NCI-H2107 treated with DMSO at 0.1 percent for 48 hours (cell line): ENCODE measurements at regions not wholly inside any gene's neighbourhood (a gene's known extent, or its start where the extent isn't known, plus 50 kb on each side); places are given as distances from the start of the nearest gene placed in this dataset.

ENCODE experiments used
- DNase-seq: peaks from one replicate; lab custom pipeline; 2025; ENCODE audit not compliant: unreplicated experiment; lab: John Stamatoyannopoulos, UW

DNA sequence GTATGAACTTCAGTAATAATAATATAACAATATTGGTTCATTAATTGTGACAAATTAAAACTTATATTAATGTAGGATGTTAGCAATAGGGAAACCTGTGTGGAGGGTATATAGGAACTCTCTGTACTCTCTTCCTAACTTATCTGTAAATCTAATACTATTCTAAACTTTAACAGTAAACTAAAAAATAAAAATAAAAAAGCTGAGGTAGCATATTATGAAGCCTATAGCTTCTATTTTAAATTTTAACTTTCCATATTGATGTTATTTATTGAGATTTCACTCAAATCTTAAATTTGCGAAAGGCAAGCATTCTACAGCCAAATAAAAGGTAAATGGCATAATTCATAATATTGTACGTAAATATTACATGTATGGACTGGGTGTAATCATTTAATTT lies 326.4 kb downstream of the MEI4 start:
- DNase-seq, result no peak

DNA sequence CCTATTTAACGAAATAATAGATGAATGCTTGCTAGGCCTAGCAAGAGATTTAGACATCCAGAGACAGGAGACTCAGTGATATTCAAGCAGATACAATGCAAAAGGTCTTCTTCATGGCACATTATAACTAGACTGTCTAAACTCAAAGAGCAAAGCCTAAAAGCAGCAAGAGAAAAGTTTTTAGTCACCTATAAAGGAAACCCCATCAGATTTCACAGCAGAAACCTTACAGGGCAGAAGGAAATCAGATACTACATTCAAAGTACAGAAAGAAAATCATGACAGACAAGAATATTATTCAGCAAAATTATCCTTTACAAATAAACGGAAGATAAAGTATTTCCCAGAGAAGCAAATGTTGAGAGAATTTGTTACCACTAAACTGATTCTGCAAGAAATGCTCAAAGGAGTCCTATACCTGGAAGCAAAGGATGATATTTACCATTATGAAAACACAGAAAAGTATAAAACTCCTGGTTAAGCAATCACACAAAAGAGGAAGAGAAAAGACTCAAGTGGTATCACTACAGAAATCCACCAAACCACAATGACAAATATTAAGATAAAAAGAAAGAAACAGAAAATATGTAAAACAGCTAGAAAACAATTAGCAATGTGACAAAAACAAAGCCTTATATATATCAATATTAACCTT lies 333.7 kb downstream of the MEI4 start:
- DNase-seq, result no peak

DNA sequence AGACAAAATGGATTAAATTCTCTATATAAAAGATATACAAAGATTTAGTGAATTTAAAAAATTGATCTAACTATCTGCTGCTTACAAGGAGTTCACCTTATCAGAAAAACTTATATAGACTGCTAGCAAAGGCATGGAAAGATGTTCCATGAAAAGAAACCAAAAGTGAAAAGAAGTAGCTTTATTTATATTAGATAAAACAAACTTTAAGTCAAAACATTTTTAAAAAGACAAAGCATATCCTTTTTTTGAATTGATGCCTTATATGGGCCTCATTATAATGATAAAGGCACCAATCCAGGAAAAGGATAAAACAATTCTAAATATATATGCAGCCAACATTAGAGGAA lies 334.2 kb downstream of the MEI4 start:
- DNase-seq, result no peak

DNA sequence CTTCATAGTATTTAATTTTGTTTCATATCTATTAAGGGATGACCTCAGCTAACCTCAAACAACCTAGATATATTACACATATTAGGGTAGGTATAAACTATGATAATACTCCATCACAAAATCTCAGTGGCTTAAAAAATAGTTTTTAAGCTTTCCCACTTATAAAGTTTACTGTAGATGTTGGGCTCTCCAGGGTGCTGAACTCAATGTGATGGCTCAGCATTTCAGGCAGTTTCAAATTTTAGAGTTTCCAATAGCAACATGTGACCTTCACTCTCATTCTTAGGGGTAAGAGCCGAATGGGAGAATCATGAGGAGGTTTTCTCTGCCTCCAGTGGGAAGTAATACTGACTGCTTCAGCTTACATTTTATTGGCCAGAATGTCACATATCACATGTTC lies 357.3 kb downstream of the MEI4 start:
- no peak for DNase-seq

DNA sequence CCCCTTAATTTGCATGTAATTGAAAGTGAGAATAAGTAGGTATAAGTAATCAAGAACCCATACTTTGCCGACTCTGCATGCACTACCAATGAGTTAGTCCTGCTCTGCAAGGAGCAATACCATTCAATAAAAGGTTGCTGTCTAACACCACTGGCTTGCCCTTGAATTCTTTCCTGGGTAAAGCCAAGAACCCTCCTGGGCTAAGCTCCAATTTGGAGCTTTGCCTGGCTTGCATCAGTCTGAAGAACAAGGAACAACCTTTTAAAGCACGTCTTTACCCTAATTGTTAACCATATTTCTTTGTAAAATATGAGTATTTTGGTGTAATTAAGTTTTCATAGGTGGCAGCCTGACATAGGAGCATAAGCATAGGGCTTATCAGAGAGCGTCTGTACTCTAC lies 367.7 kb downstream of the MEI4 start:
- no peak for DNase-seq

DNA sequence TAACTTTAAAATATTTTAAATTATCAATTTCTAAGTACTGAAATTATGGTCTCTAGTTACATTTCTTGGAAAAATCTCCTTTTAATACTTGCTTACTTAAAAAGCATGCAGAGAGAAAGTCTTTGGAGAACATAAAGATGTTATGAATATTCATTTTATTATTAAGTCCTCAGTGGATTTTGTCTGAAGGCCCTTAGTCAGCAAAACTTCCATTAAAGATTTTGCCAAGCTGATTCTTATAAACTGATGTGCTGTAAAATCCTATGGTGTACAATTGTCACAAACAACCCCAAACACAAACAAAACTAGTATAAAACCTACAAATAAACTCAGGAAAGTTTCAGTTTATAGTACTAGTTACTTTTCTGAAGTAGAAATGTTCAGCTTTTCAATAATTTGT lies 372.7 kb downstream of the MEI4 start:
- DNase-seq, result no peak

DNA sequence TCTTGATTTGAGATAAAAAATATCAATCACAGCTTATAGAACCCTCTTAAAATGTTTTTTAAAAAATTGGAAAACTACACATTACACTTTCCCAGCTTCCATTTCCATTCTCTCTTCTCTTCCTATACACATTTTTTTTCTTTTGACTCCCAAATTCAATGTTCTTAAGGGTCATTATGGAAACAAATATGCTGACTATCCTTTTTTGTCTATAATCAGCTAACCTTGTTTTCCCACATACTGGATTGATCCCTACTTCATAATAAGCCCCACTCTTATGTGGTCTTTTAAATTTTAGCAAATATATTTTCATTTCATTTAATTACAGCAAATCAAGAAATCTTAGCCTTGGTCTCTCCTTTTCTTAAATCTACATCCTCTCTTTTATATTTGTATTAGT lies 378.4 kb downstream of the MEI4 start:
- no peak for DNase-seq

DNA sequence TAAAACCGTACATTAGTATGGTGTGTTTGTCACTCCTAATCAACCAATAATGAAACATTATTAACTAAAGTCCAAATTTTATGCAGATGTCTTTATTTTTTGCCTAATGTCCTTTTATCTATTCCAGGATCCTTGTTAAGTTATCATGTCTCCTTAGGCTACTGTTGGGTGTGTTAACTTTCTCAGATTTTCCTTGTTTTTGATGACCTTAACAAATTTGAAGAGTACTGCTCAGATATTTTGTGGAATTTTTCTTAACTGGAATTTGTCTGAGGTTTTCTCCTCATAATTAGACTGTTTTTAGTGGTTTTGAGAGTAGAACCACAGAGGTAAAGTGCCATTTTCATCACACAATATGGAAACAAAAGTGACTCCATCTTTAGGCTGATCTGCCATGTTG lies 406.3 kb downstream of the MEI4 start:
- DNase-seq, result no peak

DNA sequence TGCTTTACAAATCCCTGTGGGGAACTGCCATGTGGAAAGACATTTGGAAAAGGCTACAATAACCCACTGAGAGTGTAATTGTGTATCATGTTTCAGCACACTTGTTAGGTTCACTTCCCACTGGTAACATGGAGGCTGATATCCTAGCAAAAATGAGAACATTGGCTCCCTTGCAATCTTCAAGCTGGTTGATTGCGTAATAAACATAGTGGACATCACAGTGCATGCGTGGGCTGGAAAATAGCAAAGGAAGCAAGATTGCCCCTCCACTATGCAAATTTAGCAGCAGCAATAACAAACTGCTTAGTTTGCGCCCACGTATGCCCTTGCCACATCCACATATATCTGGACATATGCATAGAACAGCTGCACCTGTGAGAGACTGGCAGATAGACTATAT lies 410.2 kb downstream of the MEI4 start:
- no peak for DNase-seq

DNA sequence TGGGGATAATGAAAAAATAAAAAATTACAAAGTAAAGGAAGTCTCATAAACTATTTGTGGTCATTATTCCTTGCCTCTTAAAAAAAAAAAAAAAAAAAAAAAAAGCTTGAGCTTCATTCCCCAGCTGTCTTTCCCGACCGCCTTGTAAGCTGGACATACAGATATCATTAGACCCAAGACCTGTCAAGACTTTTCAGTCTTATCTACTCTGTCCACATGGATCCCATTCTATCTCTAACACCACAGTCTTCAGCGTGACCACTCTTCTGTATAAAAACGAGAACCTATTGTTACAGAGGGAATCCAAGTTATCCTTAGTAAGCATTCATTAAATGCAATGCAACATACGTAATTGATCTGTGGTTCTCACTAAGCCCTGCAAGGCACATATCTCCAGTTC lies 423.5 kb downstream of the MEI4 start:
- no peak for DNase-seq

DNA sequence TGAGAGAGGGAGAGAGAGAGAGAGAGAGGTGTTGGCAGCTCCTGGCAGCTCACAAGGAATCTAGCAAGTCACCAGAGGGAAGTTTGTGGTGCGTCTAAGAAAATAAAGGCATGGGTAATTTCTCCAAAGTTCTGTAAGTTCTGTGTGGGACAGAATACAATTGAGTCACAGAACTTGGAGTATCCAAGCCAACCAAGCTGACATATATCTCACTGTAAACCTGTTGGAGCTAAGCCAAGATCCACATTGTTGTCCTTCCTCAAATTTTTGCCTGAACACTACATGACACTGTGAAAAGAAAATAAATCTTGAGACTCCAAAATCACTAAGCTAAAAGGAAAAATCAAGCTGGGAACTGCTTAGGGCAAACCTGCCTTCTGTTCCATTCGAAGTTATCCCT lies 436.7 kb downstream of the MEI4 start:
- no peak for DNase-seq

DNA sequence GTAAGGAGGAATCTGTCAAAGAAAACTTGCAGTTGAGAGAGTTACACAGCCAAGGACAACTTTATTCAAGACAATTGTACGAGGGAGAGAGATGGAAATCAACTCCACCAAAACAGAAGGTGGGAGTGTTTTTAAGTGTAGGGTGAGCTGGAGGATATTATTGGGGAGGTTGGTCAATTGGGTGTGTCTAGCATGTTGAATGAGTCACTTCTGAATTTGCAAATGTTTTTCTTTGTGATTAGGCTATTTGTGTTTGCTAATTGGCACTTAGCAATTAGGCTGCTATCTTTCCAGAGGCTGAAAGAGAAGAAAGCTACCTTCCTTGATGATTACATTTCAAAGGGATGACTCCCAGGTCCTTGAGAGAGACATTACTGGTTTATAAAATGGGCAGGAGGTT lies 441.1 kb downstream of the MEI4 start:
- DNase-seq, result no peak

DNA sequence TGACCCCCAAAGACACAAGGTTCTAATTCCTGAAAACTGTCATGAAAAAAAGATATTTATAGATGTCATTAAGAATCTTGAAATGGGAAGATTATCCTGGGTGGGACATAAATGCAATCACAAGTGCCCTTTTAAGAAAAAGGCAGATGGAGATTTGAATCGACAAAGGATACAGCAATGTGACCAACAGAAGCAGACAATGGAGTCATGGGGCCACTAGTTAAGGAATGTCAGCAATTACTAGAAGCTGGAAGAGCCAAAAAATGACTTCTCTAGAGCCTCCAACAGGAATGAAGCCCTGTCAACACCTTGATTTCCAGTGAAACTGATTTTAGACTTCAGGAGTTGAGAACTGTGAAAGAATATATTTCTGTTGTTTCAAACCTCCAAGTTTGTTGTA lies 448.5 kb downstream of the MEI4 start:
- no peak for DNase-seq

DNA sequence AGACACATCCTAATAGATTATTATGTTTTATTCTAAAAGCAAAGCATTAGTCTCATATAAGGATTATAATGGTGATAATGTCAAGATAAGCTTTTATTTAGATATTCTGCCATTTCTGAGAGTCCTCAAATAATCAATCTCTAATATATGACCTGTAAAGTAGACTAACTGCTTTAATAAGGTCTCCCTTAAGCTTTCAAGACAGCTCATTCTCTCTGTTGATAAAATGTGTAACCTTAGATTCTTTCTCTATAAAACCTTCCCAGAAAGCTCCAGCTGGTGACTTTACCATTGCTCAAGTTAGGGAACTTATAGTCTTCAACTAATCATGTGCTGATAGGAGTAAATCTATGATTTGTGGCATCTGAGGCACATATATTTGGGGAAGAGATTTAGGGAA lies 457.8 kb downstream of the MEI4 start:
- DNase-seq, result no peak

DNA sequence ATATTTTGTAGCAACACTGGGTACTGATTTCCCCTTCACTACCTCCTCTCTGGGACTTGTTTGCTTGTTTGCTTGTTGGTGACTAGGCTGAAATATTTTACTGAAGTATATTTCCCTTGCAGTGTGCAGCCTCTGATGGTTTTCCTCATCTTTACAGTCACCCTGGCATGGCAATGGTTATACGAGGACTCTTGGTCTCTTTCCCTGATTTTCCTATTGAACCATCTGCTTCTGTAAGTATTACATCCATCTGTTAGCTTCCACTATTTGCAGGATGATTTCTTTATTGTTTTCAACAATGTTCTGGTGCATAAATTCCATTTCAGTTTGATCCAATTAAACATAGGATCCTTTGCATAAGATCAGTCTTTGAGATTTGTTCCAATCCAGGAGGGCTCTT lies 465.1 kb downstream of the MEI4 start:
- DNase-seq, result no peak

DNA sequence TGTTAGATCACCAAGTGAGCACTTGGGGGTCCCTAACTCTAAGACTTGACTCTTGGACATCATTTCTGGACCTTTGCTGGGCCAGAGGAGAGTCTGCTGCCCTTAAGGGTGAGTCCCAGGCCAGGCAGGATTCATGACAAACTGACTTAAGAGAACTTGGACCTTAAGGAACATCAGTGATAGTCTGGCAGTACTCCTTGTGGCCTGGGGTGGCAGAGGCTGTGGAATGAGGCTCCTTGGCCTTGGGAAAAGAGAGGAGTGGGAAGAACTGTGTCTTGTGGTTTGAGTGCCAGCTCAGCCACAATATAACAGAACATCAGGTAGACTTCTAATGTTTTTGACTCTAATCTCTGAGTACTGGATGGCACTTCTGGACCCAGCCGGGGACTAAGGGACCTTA lies 478.7 kb downstream of the MEI4 start:
- no peak for DNase-seq

DNA sequence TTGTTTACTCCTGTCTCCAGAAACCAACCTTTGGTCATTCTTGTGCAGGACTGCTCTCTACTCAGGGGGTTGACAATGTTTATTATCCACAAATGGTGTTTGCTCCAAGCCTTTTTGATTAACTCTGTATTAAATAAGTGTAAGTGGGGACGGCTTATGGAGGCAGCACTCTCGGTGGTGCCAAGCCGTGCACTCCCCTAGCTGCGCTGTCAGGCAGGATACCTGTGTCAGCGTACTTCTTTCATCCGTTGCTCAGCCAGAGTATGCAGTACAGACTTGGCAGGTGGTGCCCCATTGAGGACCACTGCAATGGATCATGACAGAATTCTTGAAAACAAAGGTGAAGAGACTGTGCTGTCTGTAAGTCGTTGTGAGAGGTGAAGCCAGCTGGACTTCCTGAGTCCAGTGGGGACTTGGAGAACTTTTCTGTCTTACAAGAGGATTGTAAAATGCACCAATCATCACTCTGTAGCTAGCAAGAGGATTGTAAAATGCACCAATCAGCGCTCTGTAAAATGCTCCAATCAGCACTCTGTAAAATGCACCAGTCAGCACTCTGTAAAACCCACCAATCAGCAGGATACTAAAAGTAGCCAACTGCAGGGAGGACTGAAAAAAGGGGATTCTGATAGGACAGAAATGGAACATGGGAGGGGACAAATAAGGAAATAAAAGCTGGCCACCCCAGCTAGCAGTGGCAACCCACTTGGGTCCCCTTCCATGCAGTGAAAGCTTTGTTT lies 480.0 kb downstream of the MEI4 start:
- DNase-seq, result no peak

DNA sequence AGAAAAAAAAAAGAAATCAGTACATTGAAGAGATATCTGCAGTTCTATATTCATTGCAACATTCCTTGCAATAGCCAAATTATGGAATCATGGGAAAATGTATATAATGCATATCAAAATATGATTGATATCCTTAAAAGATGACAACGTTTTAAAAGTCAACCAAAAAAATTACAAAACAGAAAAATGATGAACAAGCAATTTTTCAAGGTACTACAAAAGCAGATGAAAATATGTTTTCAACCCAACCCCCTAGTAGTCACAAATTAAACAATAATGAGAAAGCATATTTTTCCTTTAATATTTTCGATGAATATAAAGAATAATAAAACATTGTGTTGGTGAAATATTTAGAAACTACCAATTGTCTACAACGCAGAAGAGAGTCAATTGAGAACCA lies 497.6 kb downstream of the MEI4 start:
- DNase-seq, result no peak

DNA sequence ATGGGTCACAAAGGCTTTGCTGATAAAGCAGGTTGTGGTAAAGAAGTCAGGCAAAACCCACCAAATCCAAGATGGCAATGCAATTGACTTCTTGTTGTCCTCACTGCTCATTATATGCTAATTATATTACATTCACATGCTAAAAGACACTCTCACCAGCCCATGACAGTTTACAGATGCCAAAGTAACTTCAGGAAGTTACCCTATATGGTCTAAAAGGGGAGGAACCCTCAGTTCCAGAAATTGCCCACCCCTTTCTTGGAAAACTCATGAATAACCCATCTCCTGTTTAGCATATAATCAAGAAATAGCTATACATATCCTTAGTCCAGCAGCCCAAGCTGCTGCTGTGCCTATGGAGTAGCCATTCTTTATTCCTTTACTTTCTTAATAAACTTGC lies 501.1 kb downstream of the MEI4 start:
- DNase-seq, result no peak

DNA sequence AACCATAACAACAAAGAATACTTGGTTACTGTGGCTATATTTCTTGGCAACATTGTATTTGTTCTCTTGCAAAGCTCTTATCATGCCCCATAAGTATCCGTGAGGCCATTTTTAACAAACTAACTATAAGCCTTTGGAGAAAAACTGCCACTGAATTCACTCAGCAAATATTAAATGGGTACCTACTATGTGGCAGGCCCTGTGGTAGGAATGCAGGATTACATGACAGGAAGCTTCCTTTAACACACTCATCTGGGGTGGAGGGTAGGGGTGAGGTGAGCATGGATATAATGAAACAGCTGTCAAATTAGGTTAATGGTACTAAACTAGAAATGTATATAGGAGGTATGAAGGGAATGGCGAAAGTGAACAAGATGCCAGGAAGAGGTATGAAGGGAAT lies 504.8 kb downstream of the MEI4 start:
- no peak for DNase-seq

DNA sequence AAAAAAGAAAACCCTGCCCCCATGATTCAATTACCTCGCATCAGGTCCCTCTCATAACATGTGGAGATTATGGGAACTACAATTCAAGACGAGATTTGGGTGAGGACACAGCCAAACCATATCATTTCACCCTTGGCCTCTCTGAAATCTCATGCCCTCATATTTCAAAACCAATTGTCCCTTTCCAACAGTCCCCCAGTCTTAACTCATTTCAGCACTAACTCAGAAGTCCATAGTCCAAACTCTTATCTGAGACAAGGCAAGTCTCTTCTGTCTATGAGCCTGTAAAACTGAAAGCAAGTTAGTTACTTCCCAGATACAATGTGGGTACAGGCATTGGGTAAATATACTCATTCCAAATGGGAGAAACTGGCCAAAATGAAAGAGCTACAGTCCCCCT lies 536.1 kb downstream of the MEI4 start:
- DNase-seq, result no peak

DNA sequence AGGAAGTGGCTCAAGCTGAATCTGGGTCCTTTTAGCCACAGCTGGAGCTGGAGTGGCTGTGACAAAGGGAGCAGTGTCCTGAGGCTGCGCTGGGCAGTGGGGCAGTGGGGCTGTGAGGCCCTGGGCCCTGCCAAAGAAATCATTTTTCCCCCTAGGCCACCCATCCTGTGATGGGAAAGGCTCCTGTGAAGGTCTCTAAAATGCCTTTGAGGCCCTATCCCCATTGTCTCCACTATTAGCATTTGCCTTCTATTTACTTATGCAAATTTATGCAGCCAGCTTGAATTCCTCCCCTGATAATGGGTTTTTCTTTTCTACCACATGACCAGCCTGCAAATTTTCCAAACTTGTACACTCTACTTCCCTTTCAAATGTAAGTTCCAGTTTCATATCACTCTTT lies 539.2 kb downstream of the MEI4 start:
- no peak for DNase-seq

DNA sequence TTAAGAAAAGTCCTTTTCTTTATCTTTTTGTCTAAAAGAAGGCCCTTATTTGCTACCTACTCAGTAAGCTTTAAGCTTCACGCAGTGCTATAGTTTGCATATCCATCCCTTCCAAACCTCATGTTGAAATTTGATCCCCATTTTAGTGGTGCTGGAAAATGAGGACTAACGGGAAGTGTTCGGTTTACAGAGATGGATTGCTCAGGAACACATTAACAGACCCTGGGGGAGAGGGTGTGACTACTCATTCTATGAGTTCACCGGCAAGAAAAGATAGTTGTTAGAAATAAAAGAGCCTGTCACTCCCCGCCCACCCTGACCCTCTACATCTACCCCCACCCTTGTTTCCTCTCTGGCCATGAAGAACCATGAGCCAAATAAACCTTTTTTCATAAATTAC lies 546.2 kb downstream of the MEI4 start:
- DNase-seq, result no peak
